Peyer's patch (tissue), 4 donors: ENCODE measurements at regions not wholly inside any gene's neighbourhood (a gene's known extent, or its start where the extent isn't known, plus 50 kb on each side); places are given as distances from the start of the nearest gene placed in this dataset.
A peak's percentile ranks its signal among the peaks of the same experiment; 100 is the strongest.

ENCODE experiments used
- DNase-seq, 3 donors: peaks; one replicate each; pipeline ENCODE4 v3.0.0-alpha.2; 2017 to 2019
- H3K27ac ChIP-seq, 4 donors: fragments of 200-600 bp; sonication (generic); one replicate each; pipeline ENCODE4 v1.5.1; 2016 to 2019
- H3K27me3 ChIP-seq, 2 donors: fragments of 200-600 bp; sonication (generic); one replicate each; pipeline ENCODE4 v1.5.1; 2019
- H3K36me3 ChIP-seq, 3 donors: fragments of 200-600 bp; sonication (generic); one replicate each; pipeline ENCODE4 v1.5.1; 2016 to 2019
- H3K4me1 ChIP-seq, 4 donors: fragments of 200-600 bp; sonication (generic); one replicate each; pipeline ENCODE4 v1.5.1; 2016 to 2019
- H3K4me3 ChIP-seq, 4 donors: fragments of 200-600 bp; sonication (generic); 1 replicate in 3 of 4; 2 replicates in 1 of 4; pipeline ENCODE4 v1.5.1; 2016 to 2019; ENCODE audit warnings: mild to moderate bottlenecking in 1 of 4
- H3K9me3 ChIP-seq, 4 donors: fragments of 200-600 bp; sonication (generic); one replicate each; pipeline ENCODE4 v1.5.1; 2016 to 2019; ENCODE audit warnings: mild to moderate bottlenecking in 1 of 4
- CTCF ChIP-seq, 6 experiments: fragments of 450-650 bp in 4 of 6; fragments of 200-600 bp in 2 of 6; sonication (generic) in 1 of 6; IDR thresholded peaks; one replicate each; pipeline ENCODE4 v1.5.1; 2017 to 2019; ENCODE audit warnings: antibody characterized with exemption in 6 of 6, mild to moderate bottlenecking in 3 of 6, moderate library complexity in 1 of 6
- POLR2A ChIP-seq, 2 donors: fragments of 450-650 bp; IDR thresholded peaks; one replicate each; pipeline ENCODE4 v1.5.1; 2017; ENCODE audit warnings: antibody characterized with exemption in 2 of 2, mild to moderate bottlenecking in 2 of 2, moderate library complexity in 2 of 2

DNA sequence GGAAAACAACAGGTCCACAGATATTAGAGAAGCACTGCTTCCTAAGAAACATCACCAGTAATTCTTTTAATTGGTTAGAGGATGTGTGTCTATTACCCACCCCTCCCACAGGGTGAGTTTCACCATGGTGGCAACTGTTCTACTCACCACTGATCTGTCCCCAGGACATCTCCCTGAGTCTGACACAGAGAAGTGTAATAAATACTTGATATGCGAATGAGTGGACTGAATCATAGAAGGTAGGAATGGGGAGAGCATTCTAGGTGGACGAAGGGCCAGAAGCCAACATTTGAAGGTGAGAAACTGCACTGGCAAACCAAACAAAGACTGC lies 452.7 kb upstream of the PROK2 start:
- no peak for DNase-seq
- TF ChIP-seq CTCF (IDR thresholded peaks at IDR 0.05) (no peak), POLR2A (IDR thresholded peaks at IDR 0.05) (no peak)
- no peaks in the 10 kb centered on the region for H3K9me3 ChIP-seq
- H3K4me3 ChIP-seq, result no peak overlapping the region
- no peaks in the 10 kb centered on the region for H3K27me3 ChIP-seq
- H3K4me1 ChIP-seq, result no peaks in the 10 kb centered on the region
- no peaks in the 10 kb centered on the region for H3K36me3 ChIP-seq
- H3K27ac ChIP-seq, result peak overlapping the region in 1 of 4 donors; percentile 64

DNA sequence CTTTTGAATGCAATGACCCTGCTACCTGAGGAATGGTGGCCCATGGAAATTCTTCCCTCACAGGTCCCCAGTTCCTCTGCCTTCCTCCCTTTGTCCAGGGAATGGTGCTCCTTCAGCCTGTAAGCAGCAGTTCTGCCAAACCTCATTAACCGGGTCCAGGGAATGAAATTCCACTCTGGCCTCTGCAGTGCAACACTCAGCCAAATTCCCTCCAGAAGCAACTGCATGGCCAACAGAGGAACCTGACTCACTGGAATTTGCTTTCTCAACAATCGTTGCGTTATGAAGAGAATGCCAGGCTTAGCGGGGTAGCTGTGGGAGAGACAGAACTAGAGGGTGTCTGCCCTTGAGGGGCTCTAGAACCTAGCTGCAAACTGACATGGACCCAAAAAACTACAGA lies 449.4 kb upstream of the PROK2 start:
- Histone ChIP-seq H3K9me3 (no peaks in the 10 kb centered on the region), H3K27me3 (no peaks in the 10 kb centered on the region), H3K36me3 (no peaks in the 10 kb centered on the region), H3K27ac (no peak overlapping the region), H3K4me1 (no peaks in the 10 kb centered on the region), H3K4me3 (no peak overlapping the region)
- TF ChIP-seq POLR2A (IDR thresholded peaks at IDR 0.05) (no peak), CTCF (IDR thresholded peaks at IDR 0.05) (no peak)
- DNase-seq, result no peak

DNA sequence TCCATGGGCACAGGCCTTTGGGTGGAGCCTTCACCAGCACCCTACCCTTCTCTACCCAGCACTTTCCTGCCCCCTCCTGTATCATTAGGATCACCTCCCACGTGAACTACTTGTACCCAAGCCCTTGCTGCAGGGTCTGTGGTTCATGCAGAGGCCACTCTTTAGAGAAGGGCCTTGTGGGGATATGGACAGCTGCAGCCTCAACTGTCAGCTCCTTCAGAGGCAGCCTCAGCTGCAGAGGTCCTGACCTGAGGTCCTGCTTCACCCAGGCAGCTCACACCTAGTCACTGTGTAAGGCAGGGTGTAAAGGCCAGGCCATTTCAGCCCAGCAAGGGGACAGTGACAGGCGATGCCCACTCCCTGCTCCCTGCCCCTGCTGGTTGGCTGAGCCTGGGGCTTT lies 448.6 kb upstream of the PROK2 start:
- Histone ChIP-seq H3K4me1 (no peaks in the 10 kb centered on the region), H3K27me3 (no peaks in the 10 kb centered on the region), H3K36me3 (no peaks in the 10 kb centered on the region), H3K27ac (no peak overlapping the region), H3K9me3 (no peaks in the 10 kb centered on the region), H3K4me3 (no peak overlapping the region)
- no peak for DNase-seq
- TF ChIP-seq CTCF (IDR thresholded peaks at IDR 0.05), result no peak
- TF ChIP-seq POLR2A (IDR thresholded peaks at IDR 0.05), result no peak

DNA sequence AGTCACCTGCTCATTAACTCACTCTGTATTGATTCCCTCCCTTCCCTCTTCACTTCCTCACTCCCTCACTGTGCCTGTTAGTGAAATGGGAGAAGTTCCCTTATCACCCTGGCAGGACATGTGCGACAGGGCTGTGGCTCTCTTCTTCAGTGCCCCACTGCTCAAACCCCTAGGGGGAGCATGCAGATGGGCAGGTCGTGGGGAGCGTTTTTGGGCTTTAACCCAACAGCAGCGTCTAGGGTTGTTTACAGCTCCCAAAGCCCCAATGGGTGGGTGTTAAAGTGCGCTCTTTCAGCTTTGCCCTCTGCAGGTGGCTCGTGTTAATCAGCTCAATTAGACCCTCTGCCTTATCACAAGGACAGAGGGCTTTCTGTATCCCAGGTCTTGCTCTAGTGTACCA lies 447.8 kb upstream of the PROK2 start:
- H3K36me3 ChIP-seq, result no peaks in the 10 kb centered on the region
- H3K9me3 ChIP-seq, result no peaks in the 10 kb centered on the region
- no peak for TF ChIP-seq CTCF (IDR thresholded peaks at IDR 0.05)
- no peak for TF ChIP-seq POLR2A (IDR thresholded peaks at IDR 0.05)
- H3K27ac ChIP-seq, result no peak overlapping the region
- no peak overlapping the region for H3K4me3 ChIP-seq
- no peaks in the 10 kb centered on the region for H3K4me1 ChIP-seq
- no peak for DNase-seq
- H3K27me3 ChIP-seq, result no peaks in the 10 kb centered on the region

DNA sequence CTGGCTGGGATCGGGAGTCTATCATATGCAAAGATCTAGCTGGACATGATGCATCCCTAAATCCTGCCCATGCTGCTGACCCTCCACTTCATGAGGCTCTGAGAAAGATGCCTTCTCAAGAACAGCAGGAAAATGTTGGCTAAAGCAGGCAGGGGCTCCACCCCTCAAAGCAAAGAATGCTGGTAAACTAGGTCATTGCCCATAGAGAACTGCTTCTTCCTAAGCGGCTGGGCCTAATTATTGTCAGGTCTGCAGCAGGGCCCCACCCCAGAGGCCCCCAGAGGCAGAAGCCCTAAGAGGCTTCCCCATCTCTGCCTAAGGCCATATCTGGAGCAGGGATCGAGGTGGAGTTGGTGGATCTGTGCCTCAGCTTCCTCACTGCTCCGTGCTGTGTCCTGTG lies 447.4 kb upstream of the PROK2 start:
- no peaks in the 10 kb centered on the region for H3K4me1 ChIP-seq
- no peak overlapping the region for H3K4me3 ChIP-seq
- H3K27ac ChIP-seq, result no peak overlapping the region
- H3K36me3 ChIP-seq, result no peaks in the 10 kb centered on the region
- no peak for TF ChIP-seq CTCF (IDR thresholded peaks at IDR 0.05)
- no peak for TF ChIP-seq POLR2A (IDR thresholded peaks at IDR 0.05)
- no peaks in the 10 kb centered on the region for H3K27me3 ChIP-seq
- no peaks in the 10 kb centered on the region for H3K9me3 ChIP-seq
- no peak for DNase-seq

GRCh38 chr3:72231439-72232196 lies 446.7 kb upstream of the PROK2 start:
- Histone ChIP-seq H3K27ac (no peak overlapping the region), H3K4me1 (no peaks in the 10 kb centered on the region), H3K9me3 (peaks cover 0 to 5% (median 0%) of the 10 kb centered on the region in 4 donors), H3K27me3 (no peaks in the 10 kb centered on the region), H3K36me3 (no peaks in the 10 kb centered on the region), H3K4me3 (no peak overlapping the region)
- no peak for DNase-seq
- TF ChIP-seq POLR2A (IDR thresholded peaks at IDR 0.05) (no peak), CTCF (IDR thresholded peaks at IDR 0.05) (no peak)
